Loucy (cell line): ENCODE measurements at regions not wholly inside any gene's neighbourhood (a gene's known extent, or its start where the extent isn't known, plus 50 kb on each side); places are given as distances from the start of the nearest gene placed in this dataset.

Experiments
- EZH2phosphoT487 ChIP-seq: fragments of 200-600 bp; IDR thresholded peaks from 2 replicates; pipeline ENCODE4 v1.6.1; 2018; ENCODE audit warnings: antibody characterized with exemption, mild to moderate bottlenecking, moderate library complexity, borderline replicate concordance
- TF ChIP-seq, protein P1 (sequence below): fragments of 200-600 bp; sonication (generic); conservative IDR thresholded peaks from 2 replicates; pipeline ENCODE4 v1.5.1; 2014; ENCODE audit warnings: mild to moderate bottlenecking, antibody characterized with exemption, low read length

GRCh38 chr13:73516731-73517130 is 457.9 kb downstream of the KLF5 start:
- TF ChIP-seq, protein P1, sequence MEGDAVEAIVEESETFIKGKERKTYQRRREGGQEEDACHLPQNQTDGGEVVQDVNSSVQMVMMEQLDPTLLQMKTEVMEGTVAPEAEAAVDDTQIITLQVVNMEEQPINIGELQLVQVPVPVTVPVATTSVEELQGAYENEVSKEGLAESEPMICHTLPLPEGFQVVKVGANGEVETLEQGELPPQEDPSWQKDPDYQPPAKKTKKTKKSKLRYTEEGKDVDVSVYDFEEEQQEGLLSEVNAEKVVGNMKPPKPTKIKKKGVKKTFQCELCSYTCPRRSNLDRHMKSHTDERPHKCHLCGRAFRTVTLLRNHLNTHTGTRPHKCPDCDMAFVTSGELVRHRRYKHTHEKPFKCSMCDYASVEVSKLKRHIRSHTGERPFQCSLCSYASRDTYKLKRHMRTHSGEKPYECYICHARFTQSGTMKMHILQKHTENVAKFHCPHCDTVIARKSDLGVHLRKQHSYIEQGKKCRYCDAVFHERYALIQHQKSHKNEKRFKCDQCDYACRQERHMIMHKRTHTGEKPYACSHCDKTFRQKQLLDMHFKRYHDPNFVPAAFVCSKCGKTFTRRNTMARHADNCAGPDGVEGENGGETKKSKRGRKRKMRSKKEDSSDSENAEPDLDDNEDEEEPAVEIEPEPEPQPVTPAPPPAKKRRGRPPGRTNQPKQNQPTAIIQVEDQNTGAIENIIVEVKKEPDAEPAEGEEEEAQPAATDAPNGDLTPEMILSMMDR = no peak
- no peak for TF ChIP-seq EZH2phosphoT487
